ENCODE measurements at regions not wholly inside any gene's neighbourhood (a gene's known extent, or its start where the extent isn't known, plus 50 kb on each side); places are given as distances from the start of the nearest gene placed in this dataset.

DNA sequence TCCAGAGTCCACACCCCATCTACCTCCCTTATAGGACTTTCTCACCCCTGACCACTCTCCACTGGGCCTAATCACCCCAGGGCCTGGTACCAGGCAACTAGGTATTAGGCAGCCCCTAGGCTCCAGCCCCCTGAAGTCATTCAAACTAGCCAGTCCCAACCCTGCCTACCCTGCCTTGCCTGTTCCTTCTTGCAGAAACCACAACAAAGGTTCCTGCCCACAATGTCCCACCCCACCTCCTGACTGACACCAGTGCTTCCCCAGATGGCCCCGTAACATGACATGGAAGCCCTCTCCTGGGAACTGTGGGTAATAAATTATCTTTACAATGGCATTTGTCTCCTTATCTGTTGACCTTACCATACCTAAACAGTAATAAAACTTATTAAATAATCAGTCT, 100.6 kb upstream of the PDE1C start:
- Histone ChIP-seq H3K27me3 (ENCODE audit: control insufficient read depth, insufficient read depth, low read length) (no peaks in the 10 kb centered on the region), H3K9me3 (ENCODE audit: control insufficient read depth in 2 of 3, insufficient read depth in 1 of 3, low read length in 3 of 3) (no peaks in the 10 kb centered on the region), H3K4me1 (ENCODE audit: control insufficient read depth in 2 of 3, insufficient read depth in 2 of 3, low read depth in 1 of 3, low read length in 3 of 3) (no peaks in the 10 kb centered on the region), H3K4me3 (ENCODE audit: low read length in 3 of 3) (no peak overlapping the region), H3K36me3 (ENCODE audit: control insufficient read depth in 2 of 3, insufficient read depth in 3 of 3, low read length in 3 of 3) (no peaks in the 10 kb centered on the region), H3K27ac (ENCODE audit: low read depth in 2 of 2, low read length in 2 of 2) (no peak overlapping the region), H3K9ac (ENCODE audit: low read length in 3 of 3) (no peak overlapping the region)
- TF ChIP-seq, protein P1, sequence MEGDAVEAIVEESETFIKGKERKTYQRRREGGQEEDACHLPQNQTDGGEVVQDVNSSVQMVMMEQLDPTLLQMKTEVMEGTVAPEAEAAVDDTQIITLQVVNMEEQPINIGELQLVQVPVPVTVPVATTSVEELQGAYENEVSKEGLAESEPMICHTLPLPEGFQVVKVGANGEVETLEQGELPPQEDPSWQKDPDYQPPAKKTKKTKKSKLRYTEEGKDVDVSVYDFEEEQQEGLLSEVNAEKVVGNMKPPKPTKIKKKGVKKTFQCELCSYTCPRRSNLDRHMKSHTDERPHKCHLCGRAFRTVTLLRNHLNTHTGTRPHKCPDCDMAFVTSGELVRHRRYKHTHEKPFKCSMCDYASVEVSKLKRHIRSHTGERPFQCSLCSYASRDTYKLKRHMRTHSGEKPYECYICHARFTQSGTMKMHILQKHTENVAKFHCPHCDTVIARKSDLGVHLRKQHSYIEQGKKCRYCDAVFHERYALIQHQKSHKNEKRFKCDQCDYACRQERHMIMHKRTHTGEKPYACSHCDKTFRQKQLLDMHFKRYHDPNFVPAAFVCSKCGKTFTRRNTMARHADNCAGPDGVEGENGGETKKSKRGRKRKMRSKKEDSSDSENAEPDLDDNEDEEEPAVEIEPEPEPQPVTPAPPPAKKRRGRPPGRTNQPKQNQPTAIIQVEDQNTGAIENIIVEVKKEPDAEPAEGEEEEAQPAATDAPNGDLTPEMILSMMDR (IDR thresholded peaks at IDR 0.05; ENCODE audit: borderline replicate concordance, extremely low read depth, insufficient read depth) = no peak
- DNase-seq (no peak), FAIRE-seq (no peak)
- intact Hi-C loops (cut with DNase I) = no loop called here

DNA sequence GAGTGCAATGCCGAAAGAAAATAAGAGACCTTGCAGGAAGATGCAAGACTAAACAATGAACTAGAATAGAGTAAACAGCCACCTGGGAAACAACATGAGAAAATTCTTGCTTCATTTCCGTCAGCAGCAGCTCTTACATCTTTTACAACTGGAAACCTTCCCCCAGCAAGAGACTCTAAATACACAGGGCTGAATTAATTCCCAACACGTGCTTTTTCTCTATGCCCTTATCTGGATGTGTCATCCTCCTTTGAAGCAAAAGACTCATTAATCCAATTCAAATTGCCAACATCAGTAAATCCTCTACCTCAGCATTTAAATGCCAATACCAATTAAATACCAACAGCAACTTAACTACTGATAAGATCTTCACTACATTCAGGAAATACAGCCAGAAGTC, 99.0 kb upstream of the PDE1C start:
- Histone ChIP-seq H3K36me3 (ENCODE audit: control insufficient read depth in 2 of 3, insufficient read depth in 3 of 3, low read length in 3 of 3) (no peaks in the 10 kb centered on the region), H3K9ac (ENCODE audit: low read length in 3 of 3) (no peak overlapping the region), H3K4me1 (ENCODE audit: control insufficient read depth in 2 of 3, insufficient read depth in 2 of 3, low read depth in 1 of 3, low read length in 3 of 3) (no peaks in the 10 kb centered on the region), H3K4me3 (ENCODE audit: low read length in 3 of 3) (no peak overlapping the region), H3K27ac (ENCODE audit: low read depth in 2 of 2, low read length in 2 of 2) (no peak overlapping the region), H3K27me3 (ENCODE audit: control insufficient read depth, insufficient read depth, low read length) (no peaks in the 10 kb centered on the region), H3K9me3 (ENCODE audit: control insufficient read depth in 2 of 3, insufficient read depth in 1 of 3, low read length in 3 of 3) (no peaks in the 10 kb centered on the region)
- no peak for DNase-seq
- intact Hi-C loops (cut with DNase I) = no loop called here
- TF ChIP-seq, protein P1 (IDR thresholded peaks at IDR 0.05; ENCODE audit: borderline replicate concordance, extremely low read depth, insufficient read depth) = no peak
- no peak for FAIRE-seq

DNA sequence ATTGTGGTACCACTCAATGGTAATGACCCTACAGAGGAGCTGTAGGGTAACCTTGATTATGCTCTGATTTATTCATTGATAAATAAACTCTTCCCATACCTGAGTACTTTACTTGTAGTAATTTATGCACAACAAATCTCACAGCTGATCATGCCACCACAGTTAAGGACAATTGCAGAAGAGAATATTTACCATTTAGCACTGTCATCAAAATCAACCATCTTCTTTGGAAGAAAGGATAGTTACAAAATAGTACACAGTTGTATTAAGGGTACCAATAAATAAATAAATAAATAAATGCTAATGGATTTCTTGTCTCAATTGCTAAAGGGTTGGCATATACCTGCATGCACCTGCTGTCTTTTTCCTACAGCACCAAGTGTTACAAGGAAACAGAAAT, 97.6 kb upstream of the PDE1C start:
- intact Hi-C loops (cut with DNase I) = no loop called here
- no peaks in the 10 kb centered on the region for H3K27me3 ChIP-seq (ENCODE audit: control insufficient read depth, insufficient read depth, low read length)
- DNase-seq (no peak), FAIRE-seq (no peak)
- no peak overlapping the region for H3K9ac ChIP-seq (ENCODE audit: low read length in 3 of 3)
- H3K4me3 ChIP-seq (ENCODE audit: low read length in 3 of 3) = no peak overlapping the region
- H3K4me1 ChIP-seq (ENCODE audit: control insufficient read depth in 2 of 3, insufficient read depth in 2 of 3, low read depth in 1 of 3, low read length in 3 of 3) = no peaks in the 10 kb centered on the region
- H3K27ac ChIP-seq (ENCODE audit: low read depth in 2 of 2, low read length in 2 of 2) = no peak overlapping the region
- TF ChIP-seq, protein P1 (IDR thresholded peaks at IDR 0.05; ENCODE audit: borderline replicate concordance, extremely low read depth, insufficient read depth) = no peak
- H3K36me3 ChIP-seq (ENCODE audit: control insufficient read depth in 2 of 3, insufficient read depth in 3 of 3, low read length in 3 of 3) = no peaks in the 10 kb centered on the region
- no peaks in the 10 kb centered on the region for H3K9me3 ChIP-seq (ENCODE audit: control insufficient read depth in 2 of 3, insufficient read depth in 1 of 3, low read length in 3 of 3)

- no peak overlapping the region for H3K27ac ChIP-seq (ENCODE audit: low read depth in 2 of 2, low read length in 2 of 2)
- no peaks in the 10 kb centered on the region for H3K9me3 ChIP-seq (ENCODE audit: control insufficient read depth in 2 of 3, insufficient read depth in 1 of 3, low read length in 3 of 3)
- no peaks in the 10 kb centered on the region for H3K4me1 ChIP-seq (ENCODE audit: control insufficient read depth in 2 of 3, insufficient read depth in 2 of 3, low read depth in 1 of 3, low read length in 3 of 3)
- no peak for FAIRE-seq
- H3K9ac ChIP-seq (ENCODE audit: low read length in 3 of 3) = no peak overlapping the region
- TF ChIP-seq, protein P1 (IDR thresholded peaks at IDR 0.05; ENCODE audit: borderline replicate concordance, extremely low read depth, insufficient read depth) = no peak
- no peak overlapping the region for H3K4me3 ChIP-seq (ENCODE audit: low read length in 3 of 3)
- DNase-seq = no peak
- H3K27me3 ChIP-seq (ENCODE audit: control insufficient read depth, insufficient read depth, low read length) = no peaks in the 10 kb centered on the region
- intact Hi-C loops (cut with DNase I) = no loop called here
- H3K36me3 ChIP-seq (ENCODE audit: control insufficient read depth in 2 of 3, insufficient read depth in 3 of 3, low read length in 3 of 3) = no peaks in the 10 kb centered on the region
These were observed 97.0 kb upstream of the PDE1C start for GRCh38 chr7:32167256-32167655.
